OCI-LY3 (cell line): ENCODE measurements at regions not wholly inside any gene's neighbourhood (a gene's known extent, or its start where the extent isn't known, plus 50 kb on each side); places are given as distances from the start of the nearest gene placed in this dataset.

Source experiments
- H2AFZ ChIP-seq: fragments of 200-600, 300-600 bp; shearing (Covaris generic); 2 replicates; pipeline ENCODE4 v1.6.0; 2014; ENCODE audit warnings: antibody characterized with exemption, low read depth, low read length
- H3K27ac ChIP-seq: fragments of 200-600, 300-600 bp; sonication (generic); 2 replicates; pipeline ENCODE4 v1.5.1; 2014; ENCODE audit warnings: mild to moderate bottlenecking, low read length, moderate library complexity, mixed read lengths
- H3K27me3 ChIP-seq: fragments of 200-600, 300-600 bp; sonication (generic); 2 replicates; pipeline ENCODE4 v1.6.1; 2014; ENCODE audit warnings: low read depth, low read length, mixed read lengths
- H3K36me3 ChIP-seq: fragments of 200-600, 300-600 bp; sonication (generic); replicated peaks from 2 replicates; pipeline ENCODE3; 2014; ENCODE audit warnings: low read depth, low read length, mixed read lengths
- H3K4me1 ChIP-seq: fragments of 300-600, 200-600 bp; sonication (generic); 2 replicates; pipeline ENCODE4 v1.6.1; 2014; ENCODE audit warnings: low read length, mixed read lengths
- H3K4me2 ChIP-seq: fragments of 200-600, 300-600 bp; sonication (generic); 2 replicates; pipeline ENCODE4 v1.6.1; 2014; ENCODE audit warnings: low read length, mixed read lengths
- H3K4me3 ChIP-seq: fragments of 300-600, 200-600 bp; sonication (generic); 2 replicates; pipeline ENCODE4 v1.5.1; 2014; ENCODE audit warnings: antibody characterized with exemption, mild to moderate bottlenecking, low read length, moderate library complexity
- H3K79me2 ChIP-seq: fragments of 300-600, 200-600 bp; shearing (Covaris generic); 2 replicates; pipeline ENCODE4 v1.6.1; 2014; ENCODE audit warnings: mild to moderate bottlenecking, low read length, mixed read lengths
- H3K9ac ChIP-seq: fragments of 300-600, 200-600 bp; shearing (Covaris generic); 2 replicates; pipeline ENCODE4 v1.6.0; 2014; ENCODE audit warnings: mild to moderate bottlenecking, low read length, moderate library complexity
- H3K9me3 ChIP-seq: fragments of 200-600, 300-600 bp; shearing (Covaris generic); 2 replicates; pipeline ENCODE4 v1.6.1; 2014; ENCODE audit warnings: low read length, mixed read lengths; ENCODE audit not compliant: insufficient read depth
- H4K20me1 ChIP-seq: fragments of 200-600, 300-600 bp; sonication (generic); 2 replicates; pipeline ENCODE4 v1.6.1; 2016; ENCODE audit warnings: low read length, mixed read lengths; ENCODE audit not compliant: insufficient read depth
- CTCF ChIP-seq: fragments of 200-600, 300-600 bp; sonication (generic); IDR thresholded peaks from 2 replicates; pipeline ENCODE4 v1.5.1; 2014; ENCODE audit warnings: antibody characterized with exemption, low read length, low read depth
- EZH2phosphoT487 ChIP-seq: fragments of 200-600 bp; shearing (Covaris generic); IDR thresholded peaks from 2 replicates; pipeline ENCODE4 v1.6.1; 2018; ENCODE audit warnings: antibody characterized with exemption, mixed run types, low read depth

GRCh38 chr2:55111230-55111569, 60.9 kb upstream of the RTN4 start:
- TF ChIP-seq EZH2phosphoT487 (no peak), CTCF (no peak)
- Histone ChIP-seq H3K79me2 (no peaks in the 10 kb centered on the region), H3K9ac (no peak overlapping the region), H2AFZ (no peak overlapping the region), H3K36me3 (no peaks in the 10 kb centered on the region), H3K4me1 (peaks cover 7% of the 10 kb centered on the region), H3K27me3 (no peaks in the 10 kb centered on the region), H3K9me3 (no peaks in the 10 kb centered on the region), H3K27ac (no peak overlapping the region), H3K4me3 (no peak overlapping the region), H3K4me2 (no peak overlapping the region), H4K20me1 (no peaks in the 10 kb centered on the region)

- TF ChIP-seq CTCF: no peak
- Histone ChIP-seq H3K4me3 (no peak overlapping the region), H3K79me2 (no peaks in the 10 kb centered on the region), H2AFZ (no peak overlapping the region), H3K9me3 (no peaks in the 10 kb centered on the region), H3K36me3 (no peaks in the 10 kb centered on the region), H3K4me2 (no peak overlapping the region), H4K20me1 (no peaks in the 10 kb centered on the region), H3K27me3 (no peaks in the 10 kb centered on the region), H3K4me1 (peaks cover 7% of the 10 kb centered on the region), H3K9ac (no peak overlapping the region), H3K27ac (no peak overlapping the region)
These were observed 59.1 kb upstream of the RTN4 start for GRCh38 chr2:55109219-55109891.

GRCh38 chr2:55108456-55109160, 58.4 kb upstream of the RTN4 start:
- peaks cover 7% of the 10 kb centered on the region for H3K4me1 ChIP-seq
- no peaks in the 10 kb centered on the region for H3K79me2 ChIP-seq
- no peak overlapping the region for H3K9ac ChIP-seq
- no peak overlapping the region for H3K4me2 ChIP-seq
- H3K4me3 ChIP-seq: no peak overlapping the region
- TF ChIP-seq CTCF (no peak), EZH2phosphoT487 (no peak)
- no peak overlapping the region for H2AFZ ChIP-seq
- no peaks in the 10 kb centered on the region for H4K20me1 ChIP-seq
- no peaks in the 10 kb centered on the region for H3K9me3 ChIP-seq
- H3K36me3 ChIP-seq: no peaks in the 10 kb centered on the region
- no peak overlapping the region for H3K27ac ChIP-seq
- no peaks in the 10 kb centered on the region for H3K27me3 ChIP-seq

GRCh38 chr2:55107436-55107835, 57.2 kb upstream of the RTN4 start:
- no peak overlapping the region for H3K4me3 ChIP-seq
- H3K9me3 ChIP-seq: no peaks in the 10 kb centered on the region
- TF ChIP-seq EZH2phosphoT487 (no peak), CTCF (no peak)
- H2AFZ ChIP-seq: no peak overlapping the region
- H3K9ac ChIP-seq: no peak overlapping the region
- H3K4me1 ChIP-seq: peaks cover under 1% of the 10 kb centered on the region
- no peaks in the 10 kb centered on the region for H3K79me2 ChIP-seq
- H3K36me3 ChIP-seq: no peaks in the 10 kb centered on the region
- no peak overlapping the region for H3K4me2 ChIP-seq
- H3K27ac ChIP-seq: no peak overlapping the region
- no peaks in the 10 kb centered on the region for H4K20me1 ChIP-seq
- H3K27me3 ChIP-seq: no peaks in the 10 kb centered on the region
